Thymus (tissue), 11 donors: ENCODE measurements at regions not wholly inside any gene's neighbourhood (a gene's known extent, or its start where the extent isn't known, plus 50 kb on each side); places are given as distances from the start of the nearest gene placed in this dataset.
"Not testable (repeated sequence)": the region's sequence is repeated elsewhere in the genome, so short reads cannot be mapped to it uniquely, and the experiment has no call there.

Experiments used
- DNase-seq, 9 donors: peaks; one replicate each; pipeline ENCODE4 v3.0.0-alpha.2; 2013; ENCODE audit warnings: low spot score in 9 of 9, low read depth in 6 of 9, missing footprints in 1 of 9
- H3K27ac ChIP-seq, 2 donors: one replicate each; pipeline ENCODE4 v1.5.1; 2013; ENCODE audit warnings: control low read depth in 1 of 2, low read depth in 1 of 2, low read length in 1 of 2, mild to moderate bottlenecking in 1 of 2, moderate library complexity in 1 of 2
- H3K27me3 ChIP-seq, 2 donors: one replicate each; pipeline ENCODE4 v1.5.1; 2013; ENCODE audit warnings: low read length in 1 of 2; ENCODE audit not compliant: control insufficient read depth in 2 of 2, insufficient read depth in 1 of 2
- H3K36me3 ChIP-seq, 2 donors: one replicate each; pipeline ENCODE4 v1.5.1; 2013; ENCODE audit warnings: low read length in 1 of 2, mild to moderate bottlenecking in 1 of 2, moderate library complexity in 1 of 2; ENCODE audit not compliant: control insufficient read depth in 2 of 2, insufficient read depth in 2 of 2
- H3K4me1 ChIP-seq, 2 donors: one replicate each; pipeline ENCODE4 v1.5.1; 2013; ENCODE audit warnings: low read length in 2 of 2; ENCODE audit not compliant: control insufficient read depth in 2 of 2, insufficient read depth in 2 of 2
- H3K4me3 ChIP-seq, 2 donors: one replicate each; pipeline ENCODE4 v1.5.1; 2013; ENCODE audit warnings: low read length in 2 of 2, control low read depth in 1 of 2, mild to moderate bottlenecking in 1 of 2
- H3K9me3 ChIP-seq, 2 donors: one replicate each; pipeline ENCODE4 v1.5.1; 2013; ENCODE audit warnings: low read length in 1 of 2, mild to moderate bottlenecking in 1 of 2; ENCODE audit not compliant: control insufficient read depth in 2 of 2, insufficient read depth in 1 of 2
- WGBS: extraction: QIAGEN DNeasy Blood & Tissue Kit; methylation state at CpG from one replicate; pipeline ENCODE4 v1.1.7; 2013; 5-methylcytosine and 5-hydroxymethylcytosine counted together
- donor health status: healthy.

GRCh38 chr12:77222336-77222735 is 157.0 kb upstream of the E2F7 start:
- no peak for DNase-seq
- no peaks in the 10 kb centered on the region for H3K9me3 ChIP-seq
- no peaks in the 10 kb centered on the region for H3K4me1 ChIP-seq
- no peak overlapping the region for H3K27ac ChIP-seq
- WGBS = 96% methylated on average over 2 of the region's 2 CpGs
- no peaks in the 10 kb centered on the region for H3K27me3 ChIP-seq
- no peak overlapping the region for H3K4me3 ChIP-seq
- no peaks in the 10 kb centered on the region for H3K36me3 ChIP-seq

- Histone ChIP-seq H3K9me3 (no peaks in the 10 kb centered on the region), H3K4me1 (no peaks in the 10 kb centered on the region), H3K36me3 (no peaks in the 10 kb centered on the region), H3K4me3 (no peak overlapping the region), H3K27me3 (no peaks in the 10 kb centered on the region), H3K27ac (no peak overlapping the region)
- DNase-seq = no peak
- WGBS = 76% methylated on average over 1 of the region's 1 CpG
These were observed 155.2 kb upstream of the E2F7 start for GRCh38 chr12:77220586-77220985.

GRCh38 chr12:77218278-77218677 is 152.9 kb upstream of the E2F7 start:
- Histone ChIP-seq H3K9me3 (no peaks in the 10 kb centered on the region), H3K4me1 (no peaks in the 10 kb centered on the region), H3K27me3 (no peaks in the 10 kb centered on the region), H3K27ac (no peak overlapping the region), H3K4me3 (no peak overlapping the region), H3K36me3 (no peaks in the 10 kb centered on the region)
- 62% methylated on average over 7 of the region's 7 CpGs for WGBS
- DNase-seq = no peak

- DNase-seq, H3K27me3 ChIP-seq, H3K36me3 ChIP-seq, H3K27ac ChIP-seq, H3K4me1 ChIP-seq, H3K4me3 ChIP-seq, H3K9me3 ChIP-seq: not testable (repeated sequence)
- WGBS = 88% methylated on average over 2 of the region's 2 CpGs
These were observed 150.8 kb upstream of the E2F7 start for GRCh38 chr12:77216136-77216535.

GRCh38 chr12:77214136-77214535 is 148.8 kb upstream of the E2F7 start:
- no peaks in the 10 kb centered on the region for H3K27me3 ChIP-seq
- WGBS = 93% methylated on average over 1 of the region's 1 CpG
- no peaks in the 10 kb centered on the region for H3K4me1 ChIP-seq
- H3K4me3 ChIP-seq = no peak overlapping the region
- H3K9me3 ChIP-seq = no peaks in the 10 kb centered on the region
- H3K27ac ChIP-seq = no peak overlapping the region
- DNase-seq = no peak
- H3K36me3 ChIP-seq = no peaks in the 10 kb centered on the region

- no peak for DNase-seq
- H3K36me3 ChIP-seq = no peaks in the 10 kb centered on the region
- H3K4me3 ChIP-seq = no peak overlapping the region
- H3K9me3 ChIP-seq = no peaks in the 10 kb centered on the region
- 45% methylated on average over 5 of the region's 5 CpGs for WGBS
- H3K27ac ChIP-seq = no peak overlapping the region
- no peaks in the 10 kb centered on the region for H3K27me3 ChIP-seq
- no peaks in the 10 kb centered on the region for H3K4me1 ChIP-seq
These were observed 147.9 kb upstream of the E2F7 start for GRCh38 chr12:77213319-77213718.

GRCh38 chr12:77210724-77211123 is 145.4 kb upstream of the E2F7 start:
- Histone ChIP-seq H3K36me3 (no peaks in the 10 kb centered on the region), H3K27ac (no peak overlapping the region), H3K9me3 (no peaks in the 10 kb centered on the region), H3K4me1 (no peaks in the 10 kb centered on the region), H3K4me3 (no peak overlapping the region), H3K27me3 (no peaks in the 10 kb centered on the region)
- 97% methylated on average over 1 of the region's 1 CpG for WGBS
- DNase-seq = no peak

GRCh38 chr12:77204083-77204482 is 138.7 kb upstream of the E2F7 start:
- H3K27ac ChIP-seq = no peak overlapping the region
- no peaks in the 10 kb centered on the region for H3K36me3 ChIP-seq
- DNase-seq = no peak
- 88% methylated on average over 3 of the region's 3 CpGs for WGBS
- no peak overlapping the region for H3K4me3 ChIP-seq
- no peaks in the 10 kb centered on the region for H3K9me3 ChIP-seq
- no peaks in the 10 kb centered on the region for H3K27me3 ChIP-seq
- no peaks in the 10 kb centered on the region for H3K4me1 ChIP-seq

GRCh38 chr12:77202457-77203060 is 137.2 kb upstream of the E2F7 start:
- 94% methylated on average over 2 of the region's 2 CpGs for WGBS
- Histone ChIP-seq H3K27me3 (no peaks in the 10 kb centered on the region), H3K36me3 (no peaks in the 10 kb centered on the region), H3K9me3 (no peaks in the 10 kb centered on the region), H3K4me1 (no peaks in the 10 kb centered on the region), H3K4me3 (no peak overlapping the region), H3K27ac (no peak overlapping the region)
- DNase-seq = no peak
